HEK293T (cell line): ENCODE measurements at regions not wholly inside any gene's neighbourhood (a gene's known extent, or its start where the extent isn't known, plus 50 kb on each side); places are given as distances from the start of the nearest gene placed in this dataset.

Source experiments
- CTCF ChIA-PET: fragments of 350-600 bp; formaldehyde crosslinking; extraction: SDS; loops from one replicate; lab custom pipeline; 2021; ENCODE audit warnings: antibody characterized with exemption, inconsistent platforms; lab: Yijun Ruan, JAX
- POLR2A ChIA-PET: fragments of 350-600 bp; formaldehyde crosslinking; extraction: SDS; loops from one replicate; lab custom pipeline; 2020; ENCODE audit warnings: antibody characterized with exemption, inconsistent platforms; lab: Yijun Ruan, JAX
- DNase-seq: peaks from one replicate; pipeline ENCODE4 v3.0.0; 2012; ENCODE audit warnings: mixed read lengths; ENCODE audit errors: extremely low spot score
- ARNT ChIP-seq: fragments of 450-650 bp; IDR thresholded peaks from 2 replicates; pipeline ENCODE4 v1.6.1; 2017; ENCODE audit warnings: mild to moderate bottlenecking
- BHLHE40 ChIP-seq: fragments of 450-650 bp; IDR thresholded peaks from 2 replicates; pipeline ENCODE4 v1.6.1; 2016; ENCODE audit warnings: mild to moderate bottlenecking, moderate library complexity, borderline replicate concordance
- CTBP1 ChIP-seq: fragments of 450-650 bp; IDR thresholded peaks from 2 replicates; pipeline ENCODE4 v1.6.1; 2016; ENCODE audit warnings: borderline replicate concordance
- ELF4 ChIP-seq: fragments of 450-650 bp; IDR thresholded peaks from 2 replicates; pipeline ENCODE4 v1.6.1; 2017; ENCODE audit warnings: antibody characterized with exemption
- FOXA1 ChIP-seq: fragments of 450-650 bp; IDR thresholded peaks from 2 replicates; pipeline ENCODE4 v1.6.1; 2016; ENCODE audit warnings: mild to moderate bottlenecking
- FOXK2 ChIP-seq: fragments of 450-650 bp; IDR thresholded peaks from 2 replicates; pipeline ENCODE4 v1.6.1; 2016; ENCODE audit warnings: mild to moderate bottlenecking
- FOXM1 ChIP-seq: fragments of 450-650 bp; IDR thresholded peaks from 2 replicates; pipeline ENCODE4 v1.6.1; 2017; ENCODE audit warnings: mild to moderate bottlenecking, borderline replicate concordance
- HDGF ChIP-seq: fragments of 450-650 bp; IDR thresholded peaks from 2 replicates; pipeline ENCODE4 v1.6.1; 2017; ENCODE audit warnings: antibody characterized with exemption, borderline replicate concordance
- L3MBTL2 ChIP-seq: fragments of 450-650 bp; conservative IDR thresholded peaks from 2 replicates; pipeline ENCODE4 v1.6.1; 2016; ENCODE audit warnings: mild to moderate bottlenecking
- LEF1 ChIP-seq: fragments of 450-650 bp; IDR thresholded peaks from 2 replicates; pipeline ENCODE4 v1.6.1; 2017; ENCODE audit warnings: mild to moderate bottlenecking, borderline replicate concordance
- NFRKB ChIP-seq: fragments of 450-650 bp; IDR thresholded peaks from 2 replicates; pipeline ENCODE4 v1.6.1; 2016; ENCODE audit warnings: mild to moderate bottlenecking, moderate library complexity
- PKNOX1 ChIP-seq: fragments of 450-650 bp; IDR thresholded peaks from 2 replicates; pipeline ENCODE4 v1.6.1; 2016
- SP1 ChIP-seq: fragments of 450-650 bp; IDR thresholded peaks from 2 replicates; pipeline ENCODE4 v1.6.1; 2017
- SUZ12 ChIP-seq: fragments of 450-650 bp; IDR thresholded peaks from 2 replicates; pipeline ENCODE4 v1.6.1; 2016; ENCODE audit warnings: mild to moderate bottlenecking
- TARDBP ChIP-seq: fragments of 450-650 bp; IDR thresholded peaks from 2 replicates; pipeline ENCODE4 v1.6.1; 2016
- ZNF384 ChIP-seq: fragments of 450-650 bp; IDR thresholded peaks from 2 replicates; pipeline ENCODE4 v1.6.1; 2016

- TF ChIP-seq FOXM1 = no peak
- TF ChIP-seq ELF4 = no peak
- no peak for TF ChIP-seq FOXK2
- TF ChIP-seq NFRKB = no peak
- no peak for TF ChIP-seq ARNT
- TF ChIP-seq FOXA1 = no peak
- TF ChIP-seq ZNF384 = no peak
- no peak for TF ChIP-seq SP1
- ChIA-PET CTCF (no interaction called here), POLR2A (no interaction called here)
- DNase-seq = no peak
Observed at GRCh38 chr11:15878756-15879155, 477.6 kb downstream of the SOX6 start.

- POLR2A ChIA-PET = no interaction called here
- TF ChIP-seq LEF1 (no peak), ARNT (no peak), NFRKB (no peak), FOXK2 (no peak), HDGF (no peak), BHLHE40 (no peak), FOXA1 (no peak), L3MBTL2 (no peak), ELF4 (no peak), SP1 (no peak), PKNOX1 (no peak)
- CTCF ChIA-PET = no interaction called here
- DNase-seq = no peak
Observed at GRCh38 chr11:15880291-15880690, 476.1 kb downstream of the SOX6 start.

- ChIA-PET CTCF (no interaction called here), POLR2A (no interaction called here)
- no peak for DNase-seq
- TF ChIP-seq L3MBTL2 (no peak), FOXM1 (no peak), SUZ12 (no peak), SP1 (no peak), BHLHE40 (no peak), ZNF384 (no peak), PKNOX1 (no peak), ARNT (no peak), ELF4 (no peak)
Observed at GRCh38 chr11:15882876-15883454, 473.4 kb downstream of the SOX6 start.

- no peak for DNase-seq
- POLR2A ChIA-PET = no interaction called here
- CTCF ChIA-PET = no interaction called here
- no peak for TF ChIP-seq FOXA1
- TF ChIP-seq SUZ12 = no peak
- TF ChIP-seq FOXK2 = no peak
- no peak for TF ChIP-seq NFRKB
- TF ChIP-seq CTBP1 = no peak
- no peak for TF ChIP-seq BHLHE40
Observed at GRCh38 chr11:15883455-15883920, 472.9 kb downstream of the SOX6 start.

- no peak for DNase-seq
- TF ChIP-seq L3MBTL2 (no peak), FOXK2 (no peak), TARDBP (no peak), LEF1 (no peak), ELF4 (no peak), NFRKB (no peak), ZNF384 (no peak)
- CTCF ChIA-PET = no interaction called here
- POLR2A ChIA-PET = no interaction called here
Observed at GRCh38 chr11:15884141-15884540, 472.2 kb downstream of the SOX6 start.

- ChIA-PET CTCF (no interaction called here), POLR2A (no interaction called here)
- DNase-seq = no peak
- TF ChIP-seq LEF1 (no peak), FOXM1 (no peak), ELF4 (no peak), FOXA1 (no peak), NFRKB (no peak), ARNT (no peak), FOXK2 (no peak), PKNOX1 (no peak)
Observed at GRCh38 chr11:15884777-15885540, 471.4 kb downstream of the SOX6 start.
